ENCODE measurements at regions not wholly inside any gene's neighbourhood (a gene's known extent, or its start where the extent isn't known, plus 50 kb on each side); places are given as distances from the start of the nearest gene placed in this dataset.

- Histone ChIP-seq H3K79me2 (replicated peaks; ENCODE audit: insufficient read depth) (no peaks in the 10 kb centered on the region), H3K4me2 (no peak overlapping the region), H3F3A (replicated peaks; ENCODE audit: low read depth) (no peaks in the 10 kb centered on the region), H3K27me3 (ENCODE audit: insufficient read depth) (no peaks in the 10 kb centered on the region), H2AFZ (no peak overlapping the region), H3K4me3 (no peak overlapping the region), H4K20me1 (replicated peaks; ENCODE audit: insufficient read depth) (no peaks in the 10 kb centered on the region), H3K36me3 (ENCODE audit: insufficient read depth) (no peaks in the 10 kb centered on the region), H3K9me2 (ENCODE audit: insufficient read depth) (peaks cover 22% of the 10 kb centered on the region), H3K4me1 (ENCODE audit: insufficient read depth) (peaks cover 4% of the 10 kb centered on the region; the same call in 1 of the 2 replicates), H3K27ac (ENCODE audit: low read depth) (no peak overlapping the region)
- H3K4me1 Mint-ChIP-seq = peaks cover 5% of the 10 kb centered on the region; the same call in 2 of the 3 replicates
- ATAC-seq (no peak), DNase-seq (ENCODE audit: low spot score) (peak; percentile 28)
- no peak for TF ChIP-seq CTCF (conservative IDR thresholded peaks at IDR 0.05; ENCODE audit: low read depth in 2 of 2)
- TF ChIP-seq, protein P1, sequence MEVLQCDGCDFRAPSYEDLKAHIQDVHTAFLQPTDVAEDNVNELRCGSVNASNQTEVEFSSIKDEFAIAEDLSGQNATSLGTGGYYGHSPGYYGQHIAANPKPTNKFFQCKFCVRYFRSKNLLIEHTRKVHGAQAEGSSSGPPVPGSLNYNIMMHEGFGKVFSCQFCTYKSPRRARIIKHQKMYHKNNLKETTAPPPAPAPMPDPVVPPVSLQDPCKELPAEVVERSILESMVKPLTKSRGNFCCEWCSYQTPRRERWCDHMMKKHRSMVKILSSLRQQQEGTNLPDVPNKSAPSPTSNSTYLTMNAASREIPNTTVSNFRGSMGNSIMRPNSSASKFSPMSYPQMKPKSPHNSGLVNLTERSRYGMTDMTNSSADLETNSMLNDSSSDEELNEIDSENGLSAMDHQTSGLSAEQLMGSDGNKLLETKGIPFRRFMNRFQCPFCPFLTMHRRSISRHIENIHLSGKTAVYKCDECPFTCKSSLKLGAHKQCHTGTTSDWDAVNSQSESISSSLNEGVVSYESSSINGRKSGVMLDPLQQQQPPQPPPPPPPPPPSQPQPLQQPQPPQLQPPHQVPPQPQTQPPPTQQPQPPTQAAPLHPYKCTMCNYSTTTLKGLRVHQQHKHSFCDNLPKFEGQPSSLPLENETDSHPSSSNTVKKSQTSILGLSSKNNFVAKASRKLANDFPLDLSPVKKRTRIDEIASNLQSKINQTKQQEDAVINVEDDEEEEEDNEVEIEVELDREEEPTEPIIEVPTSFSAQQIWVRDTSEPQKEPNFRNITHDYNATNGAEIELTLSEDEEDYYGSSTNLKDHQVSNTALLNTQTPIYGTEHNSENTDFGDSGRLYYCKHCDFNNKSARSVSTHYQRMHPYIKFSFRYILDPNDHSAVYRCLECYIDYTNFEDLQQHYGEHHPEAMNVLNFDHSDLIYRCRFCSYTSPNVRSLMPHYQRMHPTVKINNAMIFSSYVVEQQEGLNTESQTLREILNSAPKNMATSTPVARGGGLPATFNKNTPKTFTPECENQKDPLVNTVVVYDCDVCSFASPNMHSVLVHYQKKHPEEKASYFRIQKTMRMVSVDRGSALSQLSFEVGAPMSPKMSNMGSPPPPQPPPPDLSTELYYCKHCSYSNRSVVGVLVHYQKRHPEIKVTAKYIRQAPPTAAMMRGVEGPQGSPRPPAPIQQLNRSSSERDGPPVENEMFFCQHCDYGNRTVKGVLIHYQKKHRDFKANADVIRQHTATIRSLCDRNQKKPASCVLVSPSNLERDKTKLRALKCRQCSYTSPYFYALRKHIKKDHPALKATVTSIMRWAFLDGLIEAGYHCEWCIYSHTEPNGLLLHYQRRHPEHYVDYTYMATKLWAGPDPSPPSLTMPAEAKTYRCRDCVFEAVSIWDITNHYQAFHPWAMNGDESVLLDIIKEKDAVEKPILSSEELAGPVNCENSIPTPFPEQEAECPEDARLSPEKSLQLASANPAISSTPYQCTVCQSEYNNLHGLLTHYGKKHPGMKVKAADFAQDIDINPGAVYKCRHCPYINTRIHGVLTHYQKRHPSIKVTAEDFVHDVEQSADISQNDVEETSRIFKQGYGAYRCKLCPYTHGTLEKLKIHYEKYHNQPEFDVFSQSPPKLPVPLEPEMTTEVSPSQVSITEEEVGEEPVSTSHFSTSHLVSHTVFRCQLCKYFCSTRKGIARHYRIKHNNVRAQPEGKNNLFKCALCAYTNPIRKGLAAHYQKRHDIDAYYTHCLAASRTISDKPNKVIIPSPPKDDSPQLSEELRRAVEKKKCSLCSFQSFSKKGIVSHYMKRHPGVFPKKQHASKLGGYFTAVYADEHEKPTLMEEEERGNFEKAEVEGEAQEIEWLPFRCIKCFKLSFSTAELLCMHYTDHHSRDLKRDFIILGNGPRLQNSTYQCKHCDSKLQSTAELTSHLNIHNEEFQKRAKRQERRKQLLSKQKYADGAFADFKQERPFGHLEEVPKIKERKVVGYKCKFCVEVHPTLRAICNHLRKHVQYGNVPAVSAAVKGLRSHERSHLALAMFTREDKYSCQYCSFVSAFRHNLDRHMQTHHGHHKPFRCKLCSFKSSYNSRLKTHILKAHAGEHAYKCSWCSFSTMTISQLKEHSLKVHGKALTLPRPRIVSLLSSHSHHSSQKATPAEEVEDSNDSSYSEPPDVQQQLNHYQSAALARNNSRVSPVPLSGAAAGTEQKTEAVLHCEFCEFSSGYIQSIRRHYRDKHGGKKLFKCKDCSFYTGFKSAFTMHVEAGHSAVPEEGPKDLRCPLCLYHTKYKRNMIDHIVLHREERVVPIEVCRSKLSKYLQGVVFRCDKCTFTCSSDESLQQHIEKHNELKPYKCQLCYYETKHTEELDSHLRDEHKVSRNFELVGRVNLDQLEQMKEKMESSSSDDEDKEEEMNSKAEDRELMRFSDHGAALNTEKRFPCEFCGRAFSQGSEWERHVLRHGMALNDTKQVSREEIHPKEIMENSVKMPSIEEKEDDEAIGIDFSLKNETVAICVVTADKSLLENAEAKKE (CRISPR knock-in tag; IDR thresholded peaks at IDR 0.05) = no peak
- TF ChIP-seq EZH2 (IDR thresholded peaks at IDR 0.05; ENCODE audit: low read depth, unreplicated experiment) = no peak
- no peak for TF ChIP-seq STAT1 (IDR thresholded peaks at IDR 0.05; ENCODE audit: unreplicated experiment)
- no peak for TF ChIP-seq JUNB (IDR thresholded peaks at IDR 0.05; ENCODE audit: unreplicated experiment)
- TF ChIP-seq, protein P2, sequence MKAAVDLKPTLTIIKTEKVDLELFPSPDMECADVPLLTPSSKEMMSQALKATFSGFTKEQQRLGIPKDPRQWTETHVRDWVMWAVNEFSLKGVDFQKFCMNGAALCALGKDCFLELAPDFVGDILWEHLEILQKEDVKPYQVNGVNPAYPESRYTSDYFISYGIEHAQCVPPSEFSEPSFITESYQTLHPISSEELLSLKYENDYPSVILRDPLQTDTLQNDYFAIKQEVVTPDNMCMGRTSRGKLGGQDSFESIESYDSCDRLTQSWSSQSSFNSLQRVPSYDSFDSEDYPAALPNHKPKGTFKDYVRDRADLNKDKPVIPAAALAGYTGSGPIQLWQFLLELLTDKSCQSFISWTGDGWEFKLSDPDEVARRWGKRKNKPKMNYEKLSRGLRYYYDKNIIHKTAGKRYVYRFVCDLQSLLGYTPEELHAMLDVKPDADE (IDR thresholded peaks at IDR 0.05) = no peak
- no peak for TF ChIP-seq ZNF114 (CRISPR knock-in tag; IDR thresholded peaks at IDR 0.05)
- TF ChIP-seq POLR2AphosphoS5 (IDR thresholded peaks at IDR 0.05; ENCODE audit: low read depth) = no peak
- no peak for TF ChIP-seq CREB1 (CRISPR knock-in tag; IDR thresholded peaks at IDR 0.05; ENCODE audit: low read depth)
- TF ChIP-seq NANOG (IDR thresholded peaks at IDR 0.05; ENCODE audit: borderline replicate concordance) = no peak
- no peak for TF ChIP-seq ZNF331 (CRISPR knock-in tag; IDR thresholded peaks at IDR 0.05; ENCODE audit: low read depth)
- no peak for TF ChIP-seq EZH2phosphoT487 (IDR thresholded peaks at IDR 0.05; ENCODE audit: unreplicated experiment)
- TF ChIP-seq REST (IDR thresholded peaks at IDR 0.05; ENCODE audit: unreplicated experiment) = no peak
- no peak overlapping the region for H3K4me3 Mint-ChIP-seq
- H3K27me3 Mint-ChIP-seq (ENCODE audit: insufficient read depth, low read depth, poor library complexity) = no peaks in the 10 kb centered on the region
- H3K36me3 Mint-ChIP-seq (ENCODE audit: low read depth) = no peaks in the 10 kb centered on the region
- no peak overlapping the region for H3K27ac Mint-ChIP-seq
- no peaks in the 10 kb centered on the region for H3K9me3 Mint-ChIP-seq
Measured at GRCh38 chr3:59374818-59375211, 325.0 kb upstream of the CFAP20DC start.
